A549 (cell line): ENCODE measurements at regions not wholly inside any gene's neighbourhood (a gene's known extent, or its start where the extent isn't known, plus 50 kb on each side); places are given as distances from the start of the nearest gene placed in this dataset.
A peak's percentile ranks its signal among the peaks of the same experiment; 100 is the strongest.

Experiments
- ATAC-seq, 2 experiments: fragments of 200-7000 bp in 1 of 2; fragments of >200 bp in 1 of 2; cut with Nextera tagmentation in 1 of 2; cut with Tn5 transposase in 1 of 2; 3 replicates each; pipeline versions ENCODE4 v1.8.0 to v1.9.1; 2018 to 2020; ENCODE audit warnings: mild to moderate bottlenecking in 1 of 2, moderate library complexity in 1 of 2
- CTCF ChIA-PET: fragments of 300-600 bp; sonication (Branson Sonifier 250); formaldehyde crosslinking; extraction: SDS; loops from one replicate; lab custom pipeline; 2021; ENCODE audit warnings: antibody characterized with exemption, inconsistent platforms; lab: Yijun Ruan, JAX
- POLR2A ChIA-PET: fragments of 350-600 bp; formaldehyde crosslinking; extraction: SDS; loops from one replicate; lab custom pipeline; 2021; ENCODE audit warnings: antibody characterized with exemption, inconsistent platforms; lab: Yijun Ruan, JAX
- DNase-seq, 2 experiments: peaks; one replicate each; pipeline versions ENCODE4 v3.0.0 to v3.0.0-alpha.2; 2011 to 2016; ENCODE audit warnings: low read depth in 1 of 2, low spot score in 1 of 2
- FAIRE-seq: peaks from 2 replicates; lab custom pipeline; 2011; peaks lifted over from hg19 to GRCh38; lab: Jason Lieb, UNC
- H3K27ac ChIP-seq, 2 experiments: fragments of >200 bp; sonication (Bioruptor Twin); formaldehyde crosslinking; 3 replicates each; pipeline ENCODE4 v1.5.1; 2016 to 2017
- H3K4me1 ChIP-seq: fragments of >200 bp; sonication (Bioruptor Twin); formaldehyde crosslinking; 3 replicates; pipeline ENCODE4 v1.6.1; 2016
- H3K4me2 ChIP-seq: fragments of >200 bp; sonication (Bioruptor Twin); formaldehyde crosslinking; 3 replicates; pipeline ENCODE4 v1.6.1; 2016
- H3K4me3 ChIP-seq: fragments of >200 bp; sonication (Bioruptor Twin); formaldehyde crosslinking; 3 replicates; pipeline ENCODE4 v1.5.1; 2016
- H3K9me3 ChIP-seq: fragments of >200 bp; sonication (Bioruptor Twin); formaldehyde crosslinking; 3 replicates; pipeline ENCODE4 v1.6.1; 2016
- CBX2 ChIP-seq: fragments of 200-600 bp; sonication (generic); IDR thresholded peaks from 2 replicates; pipeline ENCODE4 v1.6.1; 2016; ENCODE audit warnings: low read depth, mild to moderate bottlenecking, borderline replicate concordance
- CHD2 ChIP-seq: fragments of 150-350 bp; IDR thresholded peaks from 2 replicates; pipeline ENCODE4 v1.6.1; 2014; ENCODE audit warnings: low read length; ENCODE audit not compliant: partially characterized antibody
- CTCF ChIP-seq: fragments of >200 bp; sonication (Bioruptor Twin); formaldehyde crosslinking; IDR thresholded peaks from 3 replicates; pipeline ENCODE4 v1.5.1; 2016
- EP300 ChIP-seq, 2 experiments: fragments of >200 bp; sonication (Bioruptor Twin); formaldehyde crosslinking; IDR thresholded peaks; 2 replicates in 1 of 2; 3 replicates in 1 of 2; pipeline ENCODE4 v1.6.1; 2016 to 2017
- HMGXB4 ChIP-seq: fragments of 250-450 bp; sonication (Bioruptor Pico); IDR thresholded peaks from 2 replicates; pipeline ENCODE4 v1.5.0; 2021; ENCODE audit warnings: mild to moderate bottlenecking, moderate library complexity, borderline replicate concordance
- HOXB13 ChIP-seq: fragments of 250-450 bp; sonication (Bioruptor Pico); IDR thresholded peaks from 2 replicates; pipeline ENCODE4 v1.5.0; 2020; ENCODE audit warnings: low read depth, mild to moderate bottlenecking, moderate library complexity
- HOXB5 ChIP-seq: fragments of 250-450 bp; sonication (Bioruptor Pico); IDR thresholded peaks from 2 replicates; pipeline ENCODE4 v1.5.0; 2020; ENCODE audit warnings: mild to moderate bottlenecking, moderate library complexity
- JUN ChIP-seq, 2 experiments: fragments of >200 bp; sonication (Bioruptor Twin); formaldehyde crosslinking; IDR thresholded peaks; 2 replicates in 1 of 2; 3 replicates in 1 of 2; pipeline ENCODE4 v1.6.1; 2016 to 2017
- JUNB ChIP-seq: fragments of >200 bp; sonication (Bioruptor Twin); formaldehyde crosslinking; IDR thresholded peaks from 2 replicates; pipeline ENCODE4 v1.6.1; 2016
- KDM5A ChIP-seq: fragments of 200-600 bp; sonication (generic); IDR thresholded peaks from 2 replicates; pipeline ENCODE4 v1.6.1; 2016; ENCODE audit warnings: antibody characterized with exemption, mild to moderate bottlenecking
- NFE2L2 ChIP-seq: fragments of 150-350 bp; conservative IDR thresholded peaks from 2 replicates; pipeline ENCODE4 v1.6.1; 2014; ENCODE audit warnings: low read length
- PBX3 ChIP-seq: IDR thresholded peaks from 2 replicates; pipeline ENCODE4 v1.6.1; 2012
- PHF8 ChIP-seq: fragments of 200-600 bp; sonication (generic); IDR thresholded peaks from 2 replicates; pipeline ENCODE4 v1.6.1; 2016; ENCODE audit warnings: low read depth, mild to moderate bottlenecking, antibody characterized with exemption, moderate library complexity, borderline replicate concordance
- POLR2A ChIP-seq: IDR thresholded peaks from 2 replicates; pipeline ENCODE4 v1.6.1; 2012; ENCODE audit warnings: mild to moderate bottlenecking, low read length
- POLR2AphosphoS2 ChIP-seq: conservative IDR thresholded peaks from 2 replicates; pipeline ENCODE4 v1.6.1; 2012; ENCODE audit warnings: low read length, improper control_type of control experiment, inconsistent platforms
- RARB ChIP-seq: fragments of 250-450 bp; sonication (Bioruptor Pico); IDR thresholded peaks from 2 replicates; pipeline ENCODE4 v1.8.0; 2021; ENCODE audit warnings: mild to moderate bottlenecking, moderate library complexity
- RCOR1 ChIP-seq: fragments of 150-350 bp; IDR thresholded peaks from 2 replicates; pipeline ENCODE4 v1.6.1; 2014; ENCODE audit warnings: antibody characterized with exemption, low read length, low read depth
- RFX5 ChIP-seq: fragments of 450-650 bp; IDR thresholded peaks from 2 replicates; pipeline ENCODE4 v1.7.1; 2014; ENCODE audit warnings: antibody characterized with exemption, mild to moderate bottlenecking, moderate library complexity
- SMC3 ChIP-seq: fragments of >200 bp; sonication (Bioruptor Twin); formaldehyde crosslinking; IDR thresholded peaks from 3 replicates; pipeline ENCODE4 v1.6.1; 2018; ENCODE audit warnings: inconsistent platforms
- SREBF2 ChIP-seq: fragments of 450-650 bp; IDR thresholded peaks from 2 replicates; pipeline ENCODE4 v1.6.1; 2014; ENCODE audit warnings: mild to moderate bottlenecking, moderate library complexity
- TFCP2L1 ChIP-seq: fragments of 250-450 bp; sonication (Bioruptor Pico); IDR thresholded peaks from 2 replicates; pipeline ENCODE4 v1.5.0; 2021; ENCODE audit warnings: mild to moderate bottlenecking
- TP53 ChIP-seq: fragments of 250-450 bp; sonication (Bioruptor Pico); IDR thresholded peaks from 2 replicates; pipeline ENCODE4 v1.5.0; 2021; ENCODE audit warnings: mild to moderate bottlenecking, moderate library complexity
- WGBS: methylation state at CpG from one replicate; pipeline ENCODE4 v1.1.6; 2017; ENCODE audit errors: missing lambda C conversion rate; 5-methylcytosine and 5-hydroxymethylcytosine counted together

- no peak for TF ChIP-seq POLR2AphosphoS2
- no peak for TF ChIP-seq PBX3
- TF ChIP-seq JUNB: peak; percentile 62
- peak; percentile 51 for TF ChIP-seq SMC3
- TF ChIP-seq CHD2: no peak
- peak; percentile 92 to 93; a peak in 4 of 5 replicates for TF ChIP-seq EP300 (IDR thresholded peaks at IDR 0.05)
- TF ChIP-seq JUN (IDR thresholded peaks at IDR 0.05): peak; percentile 81 to 90; a peak in 4 of 5 replicates
Observed at GRCh38 chr7:77479536-77480088, 57.5 kb upstream of the PTPN12 start (continued).

GRCh38 chr7:77476871-77477270, 60.2 kb upstream of the PTPN12 start:
- POLR2A ChIA-PET: no interaction called here
- TF ChIP-seq POLR2A (no peak), HOXB5 (CRISPR knock-in tag) (no peak), SREBF2 (no peak), NFE2L2 (no peak), HMGXB4 (CRISPR knock-in tag) (no peak), KDM5A (no peak), HOXB13 (no peak), RFX5 (no peak), CTCF (no peak), TP53 (CRISPR knock-in tag) (no peak), JUNB (no peak), PHF8 (no peak), RARB (CRISPR knock-in tag) (no peak), RCOR1 (no peak), TFCP2L1 (CRISPR knock-in tag) (no peak), CBX2 (no peak), PBX3 (no peak)
- TF ChIP-seq, all 56 proteins: peak for 0
- ATAC-seq (no peak), FAIRE-seq (no peak), DNase-seq (no peak)
- WGBS: 73% methylated on average over 3 of the region's 3 CpGs
- no peaks in the 10 kb centered on the region for H3K9me3 ChIP-seq
- peaks cover 53% of the 10 kb centered on the region for H3K4me1 ChIP-seq
- no peak overlapping the region for H3K4me3 ChIP-seq
- peak overlapping the region; percentile 85 to 93 for H3K27ac ChIP-seq
- 0 out of 3 replicates have a peak overlapping the region, but pooled peaks have one; percentile 2 for H3K4me2 ChIP-seq
- CTCF ChIA-PET: interaction anchor here (0.7 to 2.5 kb wide), 3 partner anchors 10 to 47 kb away, joined by 3 to 10 read pairs (median 3); no protein-coding TSS in a partner anchor
